DOHH2 (cell line): ENCODE measurements at regions not wholly inside any gene's neighbourhood (a gene's known extent, or its start where the extent isn't known, plus 50 kb on each side); places are given as distances from the start of the nearest gene placed in this dataset.
A peak's percentile ranks its signal among the peaks of the same experiment; 100 is the strongest.

Experiments used
- H3F3A ChIP-seq: fragments of 200-600 bp; sonication (generic), shearing (Covaris generic); 2 replicates; pipeline ENCODE4 v1.6.0; 2016; ENCODE audit warnings: antibody characterized with exemption, mild to moderate bottlenecking; ENCODE audit not compliant: control insufficient read depth, insufficient read depth
- H3K27ac ChIP-seq: fragments of 200-600 bp; sonication (generic); 2 replicates; pipeline ENCODE4 v1.5.1; 2014; ENCODE audit warnings: low read depth, mild to moderate bottlenecking, low read length, moderate library complexity
- H3K27me3 ChIP-seq: fragments of 200-600 bp; sonication (generic); 2 replicates; pipeline ENCODE4 v1.6.1; 2014; ENCODE audit warnings: mild to moderate bottlenecking, low read length, mixed read lengths; ENCODE audit not compliant: control insufficient read depth
- H3K36me3 ChIP-seq: fragments of 200-600 bp; sonication (generic); 2 replicates; pipeline ENCODE4 v1.6.1; 2014; ENCODE audit warnings: mild to moderate bottlenecking, low read length, moderate library complexity, mixed read lengths; ENCODE audit not compliant: control insufficient read depth
- H3K4me1 ChIP-seq: fragments of 200-600 bp; sonication (generic); 2 replicates; pipeline ENCODE4 v1.6.1; 2014; ENCODE audit warnings: mild to moderate bottlenecking, low read length, mixed read lengths; ENCODE audit not compliant: control insufficient read depth
- H3K4me2 ChIP-seq: fragments of 200-600 bp; sonication (generic); 2 replicates; pipeline ENCODE4 v1.6.0; 2014; ENCODE audit warnings: mild to moderate bottlenecking, low read length, moderate library complexity
- H3K4me3 ChIP-seq: fragments of 200-600 bp; sonication (generic); 2 replicates; pipeline ENCODE4 v1.5.1; 2014; ENCODE audit warnings: mild to moderate bottlenecking, low read length, mixed read lengths
- H3K79me2 ChIP-seq: fragments of 200-600 bp; sonication (generic); 2 replicates; pipeline ENCODE4 v1.6.1; 2014; ENCODE audit warnings: mild to moderate bottlenecking, low read length, mixed read lengths; ENCODE audit not compliant: control insufficient read depth
- H3K9me2 ChIP-seq: fragments of 200-600 bp; sonication (generic); replicated peaks from 2 replicates; pipeline ENCODE4 v1.6.1; 2014; ENCODE audit warnings: mild to moderate bottlenecking, low read length, mixed read lengths; ENCODE audit not compliant: control insufficient read depth
- H3K9me3 ChIP-seq: fragments of 200-600 bp; sonication (generic); 2 replicates; pipeline ENCODE4 v1.6.1; 2014; ENCODE audit warnings: antibody characterized with exemption, low read length, mixed read lengths; ENCODE audit not compliant: control insufficient read depth, insufficient read depth
- H4K20me1 ChIP-seq: fragments of 200-600 bp; sonication (generic); 2 replicates; pipeline ENCODE4 v1.6.0; 2014; ENCODE audit warnings: low read depth, mild to moderate bottlenecking, antibody characterized with exemption, low read length, moderate library complexity; ENCODE audit not compliant: control insufficient read depth, insufficient read depth
- CTCF ChIP-seq: fragments of 200-600 bp; sonication (generic); IDR thresholded peaks from one replicate; pipeline ENCODE4 v1.5.1; 2014; ENCODE audit warnings: antibody characterized with exemption, mild to moderate bottlenecking, low read depth, low read length; ENCODE audit not compliant: poor library complexity, severe bottlenecking
- EZH2phosphoT487 ChIP-seq: fragments of 200-600 bp; sonication (generic); IDR thresholded peaks from 2 replicates; pipeline ENCODE4 v1.6.1; 2017; ENCODE audit warnings: borderline replicate concordance, mild to moderate bottlenecking, antibody characterized with exemption, low read length, moderate library complexity, mixed read lengths

GRCh38 chr10:110378533-110379108 is 73.9 kb upstream of the SMNDC1 start:
- Histone ChIP-seq H3K9me2 (no peaks in the 10 kb centered on the region), H3K27me3 (peaks cover 20% of the 10 kb centered on the region), H3K4me3 (no peak overlapping the region), H4K20me1 (no peaks in the 10 kb centered on the region), H3K4me1 (peaks cover 30% of the 10 kb centered on the region), H3K79me2 (no peaks in the 10 kb centered on the region), H3F3A (no peaks in the 10 kb centered on the region), H3K36me3 (no peaks in the 10 kb centered on the region), H3K27ac (no peak overlapping the region), H3K9me3 (no peaks in the 10 kb centered on the region), H3K4me2 (no peak overlapping the region)
- no peak for TF ChIP-seq EZH2phosphoT487
- TF ChIP-seq CTCF, result no peak

- Histone ChIP-seq H4K20me1 (no peaks in the 10 kb centered on the region), H3K27me3 (peaks cover 17% of the 10 kb centered on the region), H3K79me2 (no peaks in the 10 kb centered on the region), H3K4me1 (peaks cover 30% of the 10 kb centered on the region), H3K36me3 (no peaks in the 10 kb centered on the region), H3K4me3 (no peak overlapping the region), H3F3A (no peaks in the 10 kb centered on the region), H3K4me2 (no peak overlapping the region), H3K27ac (no peak overlapping the region), H3K9me2 (no peaks in the 10 kb centered on the region), H3K9me3 (no peaks in the 10 kb centered on the region)
- TF ChIP-seq EZH2phosphoT487 (no peak), CTCF (no peak)
These were observed 75.1 kb upstream of the SMNDC1 start for GRCh38 chr10:110379831-110380230.

GRCh38 chr10:110380293-110380692 is 75.6 kb upstream of the SMNDC1 start:
- Histone ChIP-seq H3K36me3 (no peaks in the 10 kb centered on the region), H3K4me3 (no peak overlapping the region), H3K27ac (no peak overlapping the region), H3F3A (no peaks in the 10 kb centered on the region), H3K4me2 (peak overlapping the region; percentile 14; the same call in 1 of the 2 replicates), H3K79me2 (no peaks in the 10 kb centered on the region), H3K9me3 (no peaks in the 10 kb centered on the region), H3K27me3 (peaks cover 17% of the 10 kb centered on the region), H4K20me1 (no peaks in the 10 kb centered on the region), H3K9me2 (no peaks in the 10 kb centered on the region), H3K4me1 (peaks cover 30% of the 10 kb centered on the region)
- TF ChIP-seq EZH2phosphoT487 (no peak), CTCF (no peak)

DNA sequence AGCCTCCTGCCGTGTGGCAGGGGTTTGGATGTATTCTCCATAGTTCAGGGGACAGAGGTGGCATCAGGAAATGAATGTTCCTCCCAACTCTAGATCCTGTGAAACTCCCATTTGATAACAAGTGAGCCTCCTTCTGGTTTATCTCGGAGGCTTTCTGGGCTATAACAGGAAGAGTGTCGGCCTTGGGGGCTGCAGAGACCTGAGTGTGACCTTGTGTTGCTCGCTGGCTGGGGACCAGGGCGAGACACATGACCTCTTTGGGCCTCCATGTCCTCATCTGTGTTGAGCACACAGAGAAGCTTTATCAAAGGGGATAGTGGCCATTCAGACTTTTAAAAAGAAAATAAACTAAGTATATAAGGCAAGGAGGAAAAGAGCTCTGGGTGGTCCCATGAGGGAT is 78.0 kb upstream of the SMNDC1 start:
- H3K27ac ChIP-seq, result no peak overlapping the region
- peaks cover 4% of the 10 kb centered on the region for H3K27me3 ChIP-seq
- H3K4me1 ChIP-seq, result peaks cover 25% of the 10 kb centered on the region
- no peaks in the 10 kb centered on the region for H4K20me1 ChIP-seq
- H3K9me3 ChIP-seq, result no peaks in the 10 kb centered on the region
- H3F3A ChIP-seq, result no peaks in the 10 kb centered on the region
- no peak overlapping the region for H3K4me3 ChIP-seq
- H3K36me3 ChIP-seq, result no peaks in the 10 kb centered on the region
- H3K9me2 ChIP-seq, result no peaks in the 10 kb centered on the region
- no peak for TF ChIP-seq CTCF
- TF ChIP-seq EZH2phosphoT487, result no peak
- no peaks in the 10 kb centered on the region for H3K79me2 ChIP-seq
- no peak overlapping the region for H3K4me2 ChIP-seq
